Posterior vena cava (tissue), 2 donors: ENCODE measurements at regions not wholly inside any gene's neighbourhood (a gene's known extent, or its start where the extent isn't known, plus 50 kb on each side); places are given as distances from the start of the nearest gene placed in this dataset.
A peak's percentile ranks its signal among the peaks of the same experiment; 100 is the strongest.
"Not testable (repeated sequence)": the region's sequence is repeated elsewhere in the genome, so short reads cannot be mapped to it uniquely, and the experiment has no call there.

Source experiments
- DNase-seq: peaks from one replicate; pipeline ENCODE4 v3.0.0-alpha.2; 2020; ENCODE audit warnings: low spot score
- intact Hi-C, 2 donors: fragments of 100-400 bp; cut with DNase I; formaldehyde crosslinking; loops; one replicate each; pipeline versions ENCODE4 v1.14.1 to v1.14.2; 2022 to 2023
- donor health status: DM: yes; HTN: yes; CAD: no.
- donor health status: DM: yes; HTN: yes; CAD: no.

DNA sequence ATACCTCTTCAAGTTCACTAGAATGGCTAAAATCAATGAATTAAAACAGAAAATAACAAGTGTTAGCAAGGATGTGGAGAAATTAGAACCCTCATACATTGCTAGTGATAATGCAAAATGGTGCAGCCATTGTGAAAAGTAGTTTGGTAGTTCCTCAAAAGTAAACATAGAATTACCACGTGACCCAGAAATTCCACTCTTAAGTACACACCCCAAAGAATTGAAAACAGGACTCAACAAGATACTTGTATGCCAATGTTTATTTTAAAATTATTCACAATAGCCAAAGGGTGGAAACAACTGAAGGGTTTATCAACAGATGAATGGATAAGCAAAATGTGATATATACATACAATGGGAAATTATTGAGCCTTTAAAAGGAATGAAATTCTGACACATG, 70.3 kb downstream of the BARX1 start:
- no peak for DNase-seq
- intact Hi-C loops, result no loop called here

GRCh38 chr9:93879662-93880407, 75.3 kb downstream of the BARX1 start:
- intact Hi-C loops, DNase-seq: not testable (repeated sequence)

DNA sequence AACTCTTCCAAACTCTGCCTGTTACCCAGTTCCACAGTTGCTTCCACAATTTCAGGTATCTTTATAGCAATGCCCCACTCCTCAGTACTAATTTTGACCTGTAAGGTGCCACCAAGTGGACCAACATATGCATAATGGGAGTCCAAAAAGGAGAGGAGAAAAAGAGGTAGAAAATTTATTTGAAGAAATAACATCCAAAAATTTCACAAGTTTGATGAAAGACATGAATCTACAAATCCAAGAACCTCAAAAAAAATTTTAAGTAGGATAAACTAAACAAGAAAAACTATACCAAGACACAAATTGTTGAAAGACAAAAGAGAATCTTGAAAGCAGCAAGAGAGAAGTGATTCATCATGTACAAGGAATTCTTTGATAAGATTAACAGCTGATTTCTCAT, 79.8 kb downstream of the BARX1 start:
- intact Hi-C loops, result no loop called here
- no peak for DNase-seq

DNA sequence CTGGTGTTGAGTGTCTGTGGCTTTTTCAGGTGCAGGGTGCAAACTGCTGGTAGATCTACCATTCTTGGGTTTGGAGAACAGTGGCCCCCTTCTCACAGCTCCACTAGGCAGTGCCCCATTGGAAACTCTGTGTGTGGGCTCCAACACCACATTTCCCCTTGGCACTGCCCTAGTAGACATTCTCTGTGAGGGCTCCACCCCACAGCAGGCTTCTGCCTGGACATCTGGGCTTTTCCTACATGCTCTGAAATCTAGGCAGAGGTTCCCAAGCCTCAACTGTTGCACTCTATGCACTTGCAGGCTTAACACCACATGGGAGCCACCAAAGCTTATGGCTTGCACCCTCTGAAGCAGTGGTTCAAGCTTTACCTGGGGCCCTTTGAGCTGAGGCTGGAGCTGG, 80.9 kb downstream of the BARX1 start:
- intact Hi-C loops, result no loop called here
- DNase-seq, result no peak

- intact Hi-C loops, result no loop called here
- no peak for DNase-seq
Observed at GRCh38 chr9:93871286-93871685, 83.9 kb downstream of the BARX1 start.

DNA sequence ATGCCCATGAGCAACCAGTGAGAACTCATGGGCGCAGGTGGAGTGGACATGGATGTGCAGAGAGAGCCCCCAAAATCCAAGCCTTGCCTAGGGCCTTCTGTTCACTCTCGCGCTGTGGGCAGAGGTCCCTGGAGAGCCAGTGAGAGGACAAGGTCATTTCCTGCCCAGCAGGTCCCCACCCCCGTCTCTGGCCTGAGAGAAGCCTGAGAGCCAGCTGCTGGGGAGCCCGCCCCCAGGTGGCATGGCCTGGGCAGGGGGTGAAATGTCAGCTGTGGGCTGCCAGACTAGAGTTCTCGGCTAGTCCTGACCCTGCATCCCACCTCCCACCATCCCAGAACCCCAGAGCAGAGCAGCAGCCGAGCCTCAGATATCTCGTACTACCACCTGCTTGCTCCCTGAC, 85.3 kb downstream of the BARX1 start:
- no peak for DNase-seq
- intact Hi-C loops, result no loop called here

GRCh38 chr9:93869088-93869487, 86.1 kb downstream of the BARX1 start:
- DNase-seq, result no peak
- intact Hi-C loops, result no loop called here

GRCh38 chr9:93865716-93866115, 89.4 kb downstream of the BARX1 start:
- DNase-seq, result no peak
- intact Hi-C loops, result no loop called here

DNA sequence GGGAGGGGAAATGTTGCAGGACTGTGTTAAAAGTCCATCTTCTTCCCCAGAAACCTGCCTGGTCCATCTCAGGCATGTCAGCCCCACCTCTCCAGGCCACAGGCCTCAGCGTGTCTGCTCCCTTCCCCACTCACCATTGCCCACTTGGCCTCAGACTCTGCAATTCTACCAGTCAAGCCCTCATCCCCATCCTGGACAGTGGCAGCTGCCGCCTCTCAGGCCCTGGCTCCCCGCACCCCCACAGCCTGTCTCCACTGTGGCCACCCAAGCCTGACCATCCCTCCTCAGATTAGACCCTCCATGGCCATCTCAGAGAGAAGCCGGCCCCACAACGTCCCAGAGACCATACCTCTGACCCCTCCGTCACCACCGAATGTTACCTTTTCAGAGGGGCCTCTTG, 89.9 kb downstream of the BARX1 start:
- intact Hi-C loops, result no loop called here
- no peak for DNase-seq

DNA sequence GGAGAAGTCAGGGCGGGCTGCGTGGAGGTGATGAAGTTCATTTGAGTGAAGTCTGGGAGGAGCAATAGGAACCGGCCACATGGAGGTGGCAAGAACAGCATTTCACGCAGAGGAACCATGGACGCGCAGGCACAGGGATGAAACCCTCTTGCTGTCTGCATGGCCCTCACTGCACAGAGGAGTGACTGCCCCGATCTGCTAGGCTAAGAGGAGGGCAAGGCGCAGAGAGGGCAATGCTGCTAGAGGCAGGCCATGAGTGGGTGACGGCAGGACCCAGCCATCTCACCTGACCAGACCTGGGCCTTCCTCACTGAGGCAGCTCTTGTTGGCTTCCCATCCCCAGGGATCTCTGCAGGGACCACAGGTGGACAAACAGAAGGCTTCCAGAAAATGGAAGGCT, 90.3 kb downstream of the BARX1 start:
- intact Hi-C loops, result no loop called here
- DNase-seq, result peak; percentile 52

DNA sequence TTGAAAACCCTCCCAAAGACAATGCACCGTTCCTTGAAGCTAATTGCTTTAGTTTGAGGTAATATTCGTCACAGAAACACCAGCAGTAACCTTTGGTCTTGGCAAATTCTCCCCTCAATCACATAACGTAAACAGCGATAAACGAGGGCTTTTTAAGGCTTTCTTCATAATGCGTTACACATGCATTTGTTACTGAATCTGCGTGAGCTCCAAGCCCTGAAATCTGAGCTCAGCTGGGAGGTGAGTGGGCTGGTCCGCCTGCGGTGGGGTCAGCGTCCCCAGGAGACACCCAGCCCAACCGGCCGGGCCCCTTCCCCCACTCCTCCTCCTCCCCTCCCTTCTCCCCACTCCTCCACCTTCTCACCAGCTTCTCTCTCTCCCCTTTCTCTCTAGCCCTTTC, 91.1 kb downstream of the BARX1 start:
- intact Hi-C loops, result no loop called here
- DNase-seq, result peak; percentile 45

- intact Hi-C loops, result no loop called here
- no peak for DNase-seq
Observed at GRCh38 chr9:93862877-93863545, 92.1 kb downstream of the BARX1 start.

- intact Hi-C loops, result no loop called here
- DNase-seq, result peak; percentile 23
Observed at GRCh38 chr9:93861736-93862358, 93.3 kb downstream of the BARX1 start.

- intact Hi-C loops, result no loop called here
Observed at GRCh38 chr9:93860694-93861658, 94.2 kb downstream of the BARX1 start.

DNA sequence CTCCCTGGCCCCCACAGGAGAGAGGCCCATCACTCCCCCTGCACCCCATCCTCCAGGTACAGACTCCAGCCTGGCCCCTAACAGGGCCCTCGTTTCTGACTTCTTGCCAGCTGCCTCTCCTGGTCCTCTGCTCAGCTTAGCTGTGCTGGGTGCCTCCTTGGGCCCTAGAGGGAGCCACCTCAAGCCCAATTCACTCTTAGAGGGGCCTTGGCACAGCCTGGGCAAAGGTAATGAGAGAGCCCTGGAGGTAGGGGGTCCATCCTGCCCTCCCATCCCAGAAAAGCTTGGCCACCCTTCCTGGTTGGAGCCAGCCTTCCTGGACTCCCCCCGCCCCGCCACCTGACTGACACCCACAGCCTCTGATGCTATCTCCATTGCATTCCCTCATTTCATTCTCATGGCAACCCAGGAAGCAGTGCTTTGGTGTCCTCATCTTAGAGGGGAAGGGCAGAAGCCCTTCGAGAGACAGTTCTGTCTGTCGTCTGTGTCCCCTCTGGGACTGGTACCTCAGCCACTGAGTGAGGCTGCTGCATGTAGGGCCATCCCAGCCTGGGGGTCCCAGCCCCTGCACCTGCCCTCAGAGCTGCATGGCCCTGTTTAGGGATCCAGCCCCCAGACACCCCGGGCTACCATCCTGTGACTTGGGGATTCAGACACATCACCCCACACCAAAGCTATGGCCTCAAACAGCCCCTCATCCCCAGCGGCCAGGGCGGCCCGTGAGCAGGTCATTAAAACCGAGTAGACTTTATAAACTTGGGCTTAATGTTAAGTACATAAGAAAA, 95.5 kb downstream of the BARX1 start:
- no peak for DNase-seq
- intact Hi-C loops, result no loop called here

More at GRCh38 chr9:93860694-93861658, 94.2 kb downstream of the BARX1 start:
- DNase-seq, result peak; percentile 66

- no peak for DNase-seq
- intact Hi-C loops, result no loop called here
Observed at GRCh38 chr9:93857528-93857927, 97.6 kb downstream of the BARX1 start.

DNA sequence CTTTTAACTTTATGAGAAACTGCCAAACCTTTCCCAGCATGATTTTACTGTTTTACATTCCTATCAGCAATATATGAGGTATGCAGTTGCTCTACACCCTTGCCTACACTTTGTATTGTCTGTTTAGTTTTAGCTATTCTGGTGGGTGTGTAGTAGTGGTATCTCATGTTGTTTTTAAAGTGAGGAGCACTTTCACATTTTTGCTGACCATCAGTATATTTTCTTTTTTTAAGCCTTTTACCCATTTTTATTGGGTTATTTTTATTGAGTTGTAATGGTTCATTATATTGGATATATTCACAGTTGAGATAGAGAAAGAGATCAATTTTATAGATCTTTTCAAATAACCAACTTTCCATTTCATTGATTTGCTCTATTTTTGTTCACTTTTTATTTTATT, 102.4 kb downstream of the BARX1 start:
- intact Hi-C loops, result no loop called here
- DNase-seq, result no peak

- DNase-seq, result no peak
- intact Hi-C loops, result no loop called here
Observed at GRCh38 chr9:93846349-93846748, 108.8 kb downstream of the BARX1 start.

- no peak for DNase-seq
- intact Hi-C loops, result no loop called here
Observed at GRCh38 chr9:93843396-93843795, 111.8 kb downstream of the BARX1 start.
